ENCODE measurements at regions not wholly inside any gene's neighbourhood (a gene's known extent, or its start where the extent isn't known, plus 50 kb on each side); places are given as distances from the start of the nearest gene placed in this dataset.

DNA sequence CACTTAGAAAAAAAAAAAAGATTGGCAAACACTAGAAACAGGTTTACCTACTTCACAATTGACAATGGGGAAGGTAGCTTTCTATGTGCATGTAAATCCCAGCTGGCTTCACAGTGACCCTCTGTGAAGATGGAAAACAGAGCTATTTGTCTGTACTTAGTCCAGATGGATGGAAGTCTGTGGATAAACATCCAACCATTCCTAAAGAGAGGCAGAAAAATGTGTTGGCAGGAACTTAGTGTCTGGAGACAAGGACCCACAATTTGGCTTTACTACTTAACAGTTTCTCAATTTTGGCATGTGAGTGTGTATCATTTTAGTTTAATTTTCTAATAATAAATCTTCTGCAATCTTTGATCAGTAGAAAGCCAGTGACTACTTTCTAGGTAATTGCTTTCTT lies 154.4 kb downstream of the RAD51AP2 start:
- POLR2A ChIA-PET, result no interaction called here

DNA sequence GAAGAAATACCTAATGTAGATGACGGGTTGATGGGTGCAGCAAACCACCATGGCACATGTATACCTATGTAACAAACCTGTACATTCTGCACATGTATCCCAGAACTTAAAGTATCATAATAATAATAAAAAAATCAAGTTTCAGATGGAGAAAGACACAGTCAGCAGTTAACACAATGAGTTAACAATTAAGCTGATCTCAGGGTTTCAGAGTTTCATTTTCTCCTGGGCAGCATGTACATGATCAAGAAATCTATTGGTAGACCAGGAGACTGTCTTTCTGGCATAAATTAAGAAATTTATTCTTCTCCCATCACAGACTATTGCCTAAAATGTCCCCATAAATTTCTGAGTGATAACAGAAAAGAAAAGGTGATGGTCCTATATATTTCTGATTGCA lies 155.3 kb downstream of the RAD51AP2 start:
- intact Hi-C loops (cut with micrococcal nuclease), result no loop called here
- Histone ChIP-seq H3K9ac (ENCODE audit: low read length) (no peak overlapping the region), H3K36me3 (replicated peaks in 1 of 2; ENCODE audit: control extremely low read depth in 1 of 2, control insufficient read depth in 1 of 2, extremely low read depth in 1 of 2, insufficient read depth in 2 of 2, low read length in 1 of 2) (no peaks in the 10 kb centered on the region), H3K9me3 (ENCODE audit: control extremely low read depth in 1 of 3, control insufficient read depth in 2 of 3, insufficient read depth in 1 of 3, low read length in 2 of 3) (no peaks in the 10 kb centered on the region), H3K79me2 (ENCODE audit: control insufficient read depth, insufficient read depth, low read length) (no peaks in the 10 kb centered on the region), H3K4me2 (replicated peaks; ENCODE audit: low read depth, low read length, poor library complexity, severe bottlenecking) (no peak overlapping the region), H3K4me3 (ENCODE audit: control extremely low read depth in 1 of 5, extremely low read depth in 1 of 5, insufficient read depth in 1 of 5, low read depth in 2 of 5, low read length in 4 of 5) (no peak overlapping the region), H2AFZ (ENCODE audit: insufficient read depth, low read depth, low read length, poor library complexity, severe bottlenecking) (no peak overlapping the region), H3K27me3 (replicated peaks in 1 of 4; ENCODE audit: control extremely low read depth in 1 of 4, control insufficient read depth in 3 of 4, insufficient read depth in 4 of 4, low read length in 3 of 4) (no peaks in the 10 kb centered on the region), H4K20me1 (ENCODE audit: control insufficient read depth, insufficient read depth, low read length, poor library complexity, severe bottlenecking) (no peaks in the 10 kb centered on the region), H3K27ac (ENCODE audit: low read length in 2 of 2) (no peak overlapping the region), H3K4me1 (ENCODE audit: control insufficient read depth in 2 of 2, insufficient read depth in 2 of 2, low read length in 2 of 2) (no peaks in the 10 kb centered on the region)
- H3K27ac Mint-ChIP-seq, result no peak overlapping the region
- peaks cover 3% of the 10 kb centered on the region for H3K9me3 Mint-ChIP-seq (ENCODE audit: insufficient read depth)
- ATAC-seq (ENCODE audit: low read depth), result no peak
- no peak for DNase-seq
- TF ChIP-seq, protein P1, sequence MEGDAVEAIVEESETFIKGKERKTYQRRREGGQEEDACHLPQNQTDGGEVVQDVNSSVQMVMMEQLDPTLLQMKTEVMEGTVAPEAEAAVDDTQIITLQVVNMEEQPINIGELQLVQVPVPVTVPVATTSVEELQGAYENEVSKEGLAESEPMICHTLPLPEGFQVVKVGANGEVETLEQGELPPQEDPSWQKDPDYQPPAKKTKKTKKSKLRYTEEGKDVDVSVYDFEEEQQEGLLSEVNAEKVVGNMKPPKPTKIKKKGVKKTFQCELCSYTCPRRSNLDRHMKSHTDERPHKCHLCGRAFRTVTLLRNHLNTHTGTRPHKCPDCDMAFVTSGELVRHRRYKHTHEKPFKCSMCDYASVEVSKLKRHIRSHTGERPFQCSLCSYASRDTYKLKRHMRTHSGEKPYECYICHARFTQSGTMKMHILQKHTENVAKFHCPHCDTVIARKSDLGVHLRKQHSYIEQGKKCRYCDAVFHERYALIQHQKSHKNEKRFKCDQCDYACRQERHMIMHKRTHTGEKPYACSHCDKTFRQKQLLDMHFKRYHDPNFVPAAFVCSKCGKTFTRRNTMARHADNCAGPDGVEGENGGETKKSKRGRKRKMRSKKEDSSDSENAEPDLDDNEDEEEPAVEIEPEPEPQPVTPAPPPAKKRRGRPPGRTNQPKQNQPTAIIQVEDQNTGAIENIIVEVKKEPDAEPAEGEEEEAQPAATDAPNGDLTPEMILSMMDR (IDR thresholded peaks at IDR 0.05), result no peak
- no peak for TF ChIP-seq EZH2 (IDR thresholded peaks at IDR 0.05; ENCODE audit: borderline replicate concordance, insufficient read depth, low read depth, low read length, poor library complexity, severe bottlenecking)
- no peak overlapping the region for H3K4me3 Mint-ChIP-seq
- H3K27me3 Mint-ChIP-seq, result peaks cover 10% of the 10 kb centered on the region
- no peaks in the 10 kb centered on the region for H3K4me1 Mint-ChIP-seq
- ChIA-PET POLR2A (no interaction called here), CTCF (no interaction called here)
- no CpG with 5 or more reads among the region's 1 CpG for WGBS (ENCODE audit: insufficient coverage)

More for the DNA sequence above, 154.4 kb downstream of the RAD51AP2 start:
- Histone ChIP-seq H3K27me3 (replicated peaks in 1 of 4; ENCODE audit: control extremely low read depth in 1 of 4, control insufficient read depth in 3 of 4, insufficient read depth in 4 of 4, low read length in 3 of 4) (no peaks in the 10 kb centered on the region), H3K36me3 (replicated peaks in 1 of 2; ENCODE audit: control extremely low read depth in 1 of 2, control insufficient read depth in 1 of 2, extremely low read depth in 1 of 2, insufficient read depth in 2 of 2, low read length in 1 of 2) (no peaks in the 10 kb centered on the region), H3K9ac (ENCODE audit: low read length) (no peak overlapping the region), H3K4me2 (replicated peaks; ENCODE audit: low read depth, low read length, poor library complexity, severe bottlenecking) (no peak overlapping the region), H3K4me3 (ENCODE audit: control extremely low read depth in 1 of 5, extremely low read depth in 1 of 5, insufficient read depth in 1 of 5, low read depth in 2 of 5, low read length in 4 of 5) (no peak overlapping the region), H3K4me1 (ENCODE audit: control insufficient read depth in 2 of 2, insufficient read depth in 2 of 2, low read length in 2 of 2) (no peaks in the 10 kb centered on the region), H2AFZ (ENCODE audit: insufficient read depth, low read depth, low read length, poor library complexity, severe bottlenecking) (no peak overlapping the region), H3K79me2 (ENCODE audit: control insufficient read depth, insufficient read depth, low read length) (no peaks in the 10 kb centered on the region), H4K20me1 (ENCODE audit: control insufficient read depth, insufficient read depth, low read length, poor library complexity, severe bottlenecking) (no peaks in the 10 kb centered on the region), H3K9me3 (ENCODE audit: control extremely low read depth in 1 of 3, control insufficient read depth in 2 of 3, insufficient read depth in 1 of 3, low read length in 2 of 3) (no peaks in the 10 kb centered on the region), H3K27ac (ENCODE audit: low read length in 2 of 2) (no peak overlapping the region)
- intact Hi-C loops (cut with micrococcal nuclease), result no loop called here
- H3K9me3 Mint-ChIP-seq (ENCODE audit: insufficient read depth), result peaks cover 3% of the 10 kb centered on the region
- CTCF ChIA-PET, result no interaction called here
- TF ChIP-seq, protein P1 (IDR thresholded peaks at IDR 0.05), result no peak
- TF ChIP-seq EZH2 (IDR thresholded peaks at IDR 0.05; ENCODE audit: borderline replicate concordance, insufficient read depth, low read depth, low read length, poor library complexity, severe bottlenecking), result no peak
- peaks cover 11% of the 10 kb centered on the region for H3K27me3 Mint-ChIP-seq
- no peak overlapping the region for H3K27ac Mint-ChIP-seq
- no peaks in the 10 kb centered on the region for H3K4me1 Mint-ChIP-seq
- H3K4me3 Mint-ChIP-seq, result no peak overlapping the region
- ATAC-seq (ENCODE audit: low read depth) (no peak), DNase-seq (no peak)
